SK-N-SH treated with all-trans-retinoic acid at 6 μM for 48 hours (cell line): ENCODE measurements at regions not wholly inside any gene's neighbourhood (a gene's known extent, or its start where the extent isn't known, plus 50 kb on each side); places are given as distances from the start of the nearest gene placed in this dataset.

ENCODE experiments used
- ATAC-seq: fragments of 200-7000 bp; cut with Tn5 transposase; 3 replicates; pipeline ENCODE4 v1.9.1; 2020; ENCODE audit warnings: mild to moderate bottlenecking, moderate library complexity
- ARNTL ChIP-seq: fragments of 450-650 bp; formaldehyde crosslinking; IDR thresholded peaks from 2 replicates; pipeline ENCODE4 v1.5.0; 2020; ENCODE audit warnings: low read depth, mild to moderate bottlenecking, moderate library complexity, borderline replicate concordance
- BACH2 ChIP-seq: fragments of 250-450 bp; sonication (Bioruptor Pico); IDR thresholded peaks from 2 replicates; pipeline ENCODE4 v1.9.0; 2021; ENCODE audit warnings: mild to moderate bottlenecking, borderline replicate concordance
- CREB5 ChIP-seq: fragments of 250-450 bp; sonication (Bioruptor Pico); IDR thresholded peaks from 2 replicates; pipeline ENCODE4 v1.5.1; 2020; ENCODE audit warnings: low read depth, mild to moderate bottlenecking, moderate library complexity
- CSRNP3 ChIP-seq: fragments of 250-450 bp; sonication (Bioruptor Pico); IDR thresholded peaks from 2 replicates; pipeline ENCODE4 v1.5.1; 2021; ENCODE audit warnings: mild to moderate bottlenecking, moderate library complexity
- ESRRG ChIP-seq: fragments of 250-450 bp; sonication (Bioruptor Pico); IDR thresholded peaks from 2 replicates; pipeline ENCODE4 v1.6.1; 2021; ENCODE audit warnings: mild to moderate bottlenecking
- GLIS3 ChIP-seq: fragments of 250-450 bp; sonication (Bioruptor Pico); IDR thresholded peaks from 2 replicates; pipeline ENCODE4 v1.5.0; 2020; ENCODE audit warnings: mild to moderate bottlenecking, moderate library complexity
- ISL1 ChIP-seq: fragments of 250-450 bp; sonication (Bioruptor Pico); IDR thresholded peaks from 2 replicates; pipeline ENCODE4 v2.1.2; 2022; ENCODE audit warnings: mild to moderate bottlenecking, moderate library complexity
- OSR1 ChIP-seq: fragments of 250-450 bp; sonication (Bioruptor Pico); IDR thresholded peaks from 2 replicates; pipeline ENCODE4 v1.8.0; 2022; ENCODE audit warnings: moderate library complexity, mild to moderate bottlenecking, inconsistent platforms
- PATZ1 ChIP-seq: fragments of 250-450 bp; sonication (Bioruptor Pico); IDR thresholded peaks from 2 replicates; pipeline ENCODE4 v1.8.0; 2020; ENCODE audit warnings: mild to moderate bottlenecking, moderate library complexity, borderline replicate concordance
- POU6F1 ChIP-seq: fragments of 250-450 bp; sonication (Bioruptor Pico); IDR thresholded peaks from 2 replicates; pipeline ENCODE4 v1.8.0; 2021; ENCODE audit warnings: low read depth, mild to moderate bottlenecking, moderate library complexity, borderline replicate concordance
- PPARA ChIP-seq: fragments of 250-450 bp; sonication (Bioruptor Pico); IDR thresholded peaks from 2 replicates; pipeline ENCODE4 v1.5.0; 2020; ENCODE audit warnings: mild to moderate bottlenecking, borderline replicate concordance
- RARB ChIP-seq: fragments of 250-450 bp; sonication (Bioruptor Pico); IDR thresholded peaks from 2 replicates; pipeline ENCODE4 v1.8.0; 2021; ENCODE audit warnings: mild to moderate bottlenecking, moderate library complexity
- SNAI2 ChIP-seq: fragments of 250-450 bp; sonication (Bioruptor Pico); IDR thresholded peaks from 2 replicates; pipeline ENCODE4 v1.5.0; 2020; ENCODE audit warnings: mild to moderate bottlenecking, moderate library complexity
- TCF4 ChIP-seq: fragments of 250-450 bp; sonication (Bioruptor Pico); IDR thresholded peaks from 2 replicates; pipeline ENCODE4 v1.8.0; 2021; ENCODE audit warnings: mild to moderate bottlenecking, moderate library complexity, borderline replicate concordance
- TOX ChIP-seq: fragments of 250-450 bp; sonication (Bioruptor Pico); IDR thresholded peaks from 2 replicates; pipeline ENCODE4 v1.8.0; 2021; ENCODE audit warnings: mild to moderate bottlenecking, moderate library complexity, borderline replicate concordance
- TSHZ2 ChIP-seq: fragments of 250-450 bp; sonication (Bioruptor Pico); IDR thresholded peaks from 2 replicates; pipeline ENCODE4 v1.5.0; 2020; ENCODE audit warnings: mild to moderate bottlenecking, moderate library complexity
- ZC3H10 ChIP-seq: fragments of 250-450 bp; sonication (Bioruptor Pico); IDR thresholded peaks from 2 replicates; pipeline ENCODE4 v1.5.1; 2021; ENCODE audit warnings: mild to moderate bottlenecking, moderate library complexity
- ZFP3 ChIP-seq: fragments of 250-450 bp; sonication (Bioruptor Pico); IDR thresholded peaks from 2 replicates; pipeline ENCODE4 v1.5.0; 2020; ENCODE audit warnings: mild to moderate bottlenecking, moderate library complexity
- ZFP30 ChIP-seq: fragments of 450-650 bp; formaldehyde crosslinking; IDR thresholded peaks from 2 replicates; pipeline ENCODE4 v1.5.0; 2022; ENCODE audit warnings: mild to moderate bottlenecking, moderate library complexity
- ZNF565 ChIP-seq: fragments of 450-650 bp; formaldehyde crosslinking; conservative IDR thresholded peaks from 2 replicates; pipeline ENCODE4 v1.5.0; 2020; ENCODE audit warnings: low read depth, mild to moderate bottlenecking, moderate library complexity
- ZNF70 ChIP-seq: fragments of 450-650 bp; formaldehyde crosslinking; IDR thresholded peaks from 2 replicates; pipeline ENCODE4 v1.5.0; 2020; ENCODE audit warnings: mild to moderate bottlenecking, moderate library complexity
- ZNF8 ChIP-seq: fragments of 450-650 bp; formaldehyde crosslinking; IDR thresholded peaks from 2 replicates; pipeline ENCODE4 v1.5.0; 2020; ENCODE audit warnings: mild to moderate bottlenecking, moderate library complexity

- no peak for ATAC-seq
- no peak for TF ChIP-seq GLIS3 (CRISPR knock-in tag)
These were observed 176.1 kb upstream of the CDH12 start for GRCh38 chr5:23029290-23029689.

GRCh38 chr5:23028445-23029021 lies 175.4 kb upstream of the CDH12 start:
- no peak for TF ChIP-seq TOX (CRISPR knock-in tag)
- TF ChIP-seq ISL1 (CRISPR knock-in tag): no peak
- TF ChIP-seq BACH2 (CRISPR knock-in tag): no peak
- TF ChIP-seq PATZ1: no peak
- no peak for TF ChIP-seq ARNTL (CRISPR knock-in tag)
- TF ChIP-seq ZFP3 (CRISPR knock-in tag): no peak
- no peak for TF ChIP-seq TSHZ2 (CRISPR knock-in tag)
- no peak for TF ChIP-seq PPARA
- no peak for TF ChIP-seq POU6F1
- no peak for TF ChIP-seq RARB (CRISPR knock-in tag)
- no peak for TF ChIP-seq TCF4 (CRISPR knock-in tag)
- no peak for TF ChIP-seq ZNF8
- no peak for TF ChIP-seq CSRNP3 (CRISPR knock-in tag)
- TF ChIP-seq ZC3H10 (CRISPR knock-in tag): no peak
- no peak for TF ChIP-seq OSR1 (CRISPR knock-in tag)
- no peak for TF ChIP-seq ZNF70 (CRISPR knock-in tag)
- TF ChIP-seq ZNF565 (CRISPR knock-in tag): no peak
- TF ChIP-seq CREB5 (CRISPR knock-in tag): no peak
- no peak for TF ChIP-seq ESRRG (CRISPR knock-in tag)
- ATAC-seq: no peak

- ATAC-seq: no peak
- TF ChIP-seq GLIS3 (CRISPR knock-in tag) (no peak), SNAI2 (CRISPR knock-in tag) (no peak), ZNF8 (no peak), ZFP3 (CRISPR knock-in tag) (no peak), CSRNP3 (CRISPR knock-in tag) (no peak), ISL1 (CRISPR knock-in tag) (no peak), TSHZ2 (CRISPR knock-in tag) (no peak), ZFP30 (CRISPR knock-in tag) (no peak), TCF4 (CRISPR knock-in tag) (no peak), ESRRG (CRISPR knock-in tag) (no peak), ARNTL (CRISPR knock-in tag) (no peak), TOX (CRISPR knock-in tag) (no peak), POU6F1 (no peak), ZNF70 (CRISPR knock-in tag) (no peak), PPARA (no peak)
These were observed 174.7 kb upstream of the CDH12 start for GRCh38 chr5:23027830-23028229.
